22Rv1 (cell line): ENCODE measurements at regions not wholly inside any gene's neighbourhood (a gene's known extent, or its start where the extent isn't known, plus 50 kb on each side); places are given as distances from the start of the nearest gene placed in this dataset.

Experiments used
- ZFX ChIP-seq: fragments of 450-650 bp; IDR thresholded peaks from 2 replicates; pipeline ENCODE4 v1.6.1; 2017; ENCODE audit warnings: antibody characterized with exemption, borderline replicate concordance
- TF ChIP-seq, protein P1 (sequence below): fragments of 450-650 bp; IDR thresholded peaks from 2 replicates; pipeline ENCODE4 v1.5.1; 2017; ENCODE audit warnings: mild to moderate bottlenecking

DNA sequence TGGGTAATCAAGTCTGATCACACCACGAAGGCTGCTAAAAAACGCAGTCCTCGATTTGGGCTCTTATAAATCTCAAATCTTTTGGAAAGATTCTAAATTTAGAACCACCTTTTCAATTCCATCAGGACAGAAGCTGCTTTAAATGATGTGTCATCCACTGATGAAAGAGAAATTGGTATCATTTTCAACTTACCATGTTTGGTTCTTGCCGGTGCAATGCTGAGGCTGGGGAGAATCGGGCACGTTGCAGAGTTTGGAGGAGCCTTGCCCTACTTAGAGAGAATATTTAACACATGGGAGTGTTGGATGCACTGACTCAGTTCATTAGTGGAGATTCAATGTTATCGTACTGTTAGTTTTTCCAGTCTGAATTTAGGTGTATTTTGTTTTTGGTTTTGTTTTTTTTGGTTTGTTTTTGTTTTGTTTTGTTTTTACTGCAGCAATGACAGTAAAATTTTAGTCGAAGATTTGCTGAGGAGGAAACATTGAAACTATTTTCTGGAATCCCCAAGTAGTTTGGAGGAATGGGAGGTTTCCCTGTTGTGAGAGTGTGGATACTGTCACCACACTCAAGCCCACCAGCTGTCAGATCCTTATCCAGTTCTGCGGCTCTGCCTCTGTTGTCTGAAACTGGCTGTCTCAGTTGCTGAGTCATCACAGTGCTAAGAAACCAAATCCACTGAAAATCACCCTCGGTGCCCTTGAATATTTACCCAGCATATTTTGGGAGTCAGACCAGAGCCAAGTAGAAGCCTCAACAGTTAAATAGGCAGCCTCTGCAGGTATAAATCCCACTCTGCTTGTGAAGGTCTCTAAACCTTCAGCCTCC lies 497.0 kb downstream of the BTBD3 start:
- TF ChIP-seq, protein P1, sequence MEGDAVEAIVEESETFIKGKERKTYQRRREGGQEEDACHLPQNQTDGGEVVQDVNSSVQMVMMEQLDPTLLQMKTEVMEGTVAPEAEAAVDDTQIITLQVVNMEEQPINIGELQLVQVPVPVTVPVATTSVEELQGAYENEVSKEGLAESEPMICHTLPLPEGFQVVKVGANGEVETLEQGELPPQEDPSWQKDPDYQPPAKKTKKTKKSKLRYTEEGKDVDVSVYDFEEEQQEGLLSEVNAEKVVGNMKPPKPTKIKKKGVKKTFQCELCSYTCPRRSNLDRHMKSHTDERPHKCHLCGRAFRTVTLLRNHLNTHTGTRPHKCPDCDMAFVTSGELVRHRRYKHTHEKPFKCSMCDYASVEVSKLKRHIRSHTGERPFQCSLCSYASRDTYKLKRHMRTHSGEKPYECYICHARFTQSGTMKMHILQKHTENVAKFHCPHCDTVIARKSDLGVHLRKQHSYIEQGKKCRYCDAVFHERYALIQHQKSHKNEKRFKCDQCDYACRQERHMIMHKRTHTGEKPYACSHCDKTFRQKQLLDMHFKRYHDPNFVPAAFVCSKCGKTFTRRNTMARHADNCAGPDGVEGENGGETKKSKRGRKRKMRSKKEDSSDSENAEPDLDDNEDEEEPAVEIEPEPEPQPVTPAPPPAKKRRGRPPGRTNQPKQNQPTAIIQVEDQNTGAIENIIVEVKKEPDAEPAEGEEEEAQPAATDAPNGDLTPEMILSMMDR: no peak
- no peak for TF ChIP-seq ZFX
